Right lobe of liver (tissue), 6 donors: ENCODE measurements at regions not wholly inside any gene's neighbourhood (a gene's known extent, or its start where the extent isn't known, plus 50 kb on each side); places are given as distances from the start of the nearest gene placed in this dataset.
"Not testable (repeated sequence)": the region's sequence is repeated elsewhere in the genome, so short reads cannot be mapped to it uniquely, and the experiment has no call there.

ENCODE experiments used
- ATAC-seq, 4 donors: fragments of 200-7000 bp; cut with Tn5 transposase; one replicate each; pipeline ENCODE4 v1.9.1; 2020; ENCODE audit warnings: mild to moderate bottlenecking in 4 of 4, moderate library complexity in 4 of 4
- DNase-seq, 3 donors: peaks; one replicate each; pipeline ENCODE4 v3.0.0-alpha.2; 2020
- H3K27ac ChIP-seq, 3 donors: fragments of 200-600 bp; one replicate each; pipeline ENCODE4 v1.8.0; 2022
- H3K27me3 ChIP-seq, 2 donors: fragments of 200-600 bp; one replicate each; pipeline ENCODE4 v1.8.0; 2022
- H3K36me3 ChIP-seq, 4 donors: fragments of 200-600 bp; sonication (generic) in 1 of 4; one replicate each; pipeline versions ENCODE4 v1.5.1 to v1.8.0; 2017 to 2022; ENCODE audit warnings: control low read depth in 1 of 4
- H3K4me1 ChIP-seq, 4 donors: fragments of 200-600 bp; sonication (generic) in 1 of 4; one replicate each; pipeline versions ENCODE4 v1.5.1 to v1.8.0; 2017 to 2022; ENCODE audit warnings: control low read depth in 1 of 4
- H3K4me3 ChIP-seq, 3 donors: fragments of 200-600 bp; one replicate each; pipeline ENCODE4 v1.8.0; 2022
- H3K9me3 ChIP-seq, 4 donors: fragments of 200-600 bp; sonication (generic) in 1 of 4; one replicate each; pipeline versions ENCODE4 v1.5.1 to v1.8.0; 2017 to 2022; ENCODE audit warnings: control low read depth in 1 of 4
- WGBS: methylation state at CpG from one replicate; pipeline ENCODE4 v1.1.6; 2018; ENCODE audit warnings: low coverage, low lambda C conversion rate; ENCODE audit not compliant: insufficient coverage; ENCODE audit errors: missing lambda C conversion rate; 5-methylcytosine and 5-hydroxymethylcytosine counted together
- intact Hi-C, 2 donors: fragments of 100-400 bp; cut with DNase I; formaldehyde crosslinking; loops; one replicate each; pipeline versions ENCODE4 v1.11.2 to v1.14.1; 2022
- donor health status: DM: no; HTN: yes; CAD: no.
- donor health status: DM: no; HTN: no; CAD: no.
- donor health status: DM: no; HTN: no; CAD: no.
- donor health status: DM: no; HTN: yes; CAD: no.
- donor health status: DM: no; HTN: yes; CAD: no.

GRCh38 chr15:21096599-21096998 lies 230.5 kb upstream of the POTEB2 start:
- ATAC-seq, H3K27ac ChIP-seq, H3K36me3 ChIP-seq, H3K4me3 ChIP-seq, intact Hi-C loops, H3K4me1 ChIP-seq, DNase-seq, H3K27me3 ChIP-seq, H3K9me3 ChIP-seq: not testable (repeated sequence)
- no CpG with 5 or more reads among the region's 2 CpGs for WGBS

GRCh38 chr15:21079544-21079943 lies 213.4 kb upstream of the POTEB2 start:
- intact Hi-C loops, H3K36me3 ChIP-seq, H3K27ac ChIP-seq, H3K27me3 ChIP-seq, H3K4me3 ChIP-seq, H3K4me1 ChIP-seq, DNase-seq, H3K9me3 ChIP-seq: not testable (repeated sequence)
- peak in 2 of 4 donors; percentile 18 to 31 for ATAC-seq
- WGBS: no CpG with 5 or more reads among the region's 9 CpGs

GRCh38 chr15:21068917-21069316 lies 202.8 kb upstream of the POTEB2 start:
- H3K9me3 ChIP-seq, H3K27me3 ChIP-seq, intact Hi-C loops, ATAC-seq, H3K4me3 ChIP-seq, H3K27ac ChIP-seq, H3K36me3 ChIP-seq, H3K4me1 ChIP-seq, DNase-seq: not testable (repeated sequence)
- no CpG with 5 or more reads among the region's 7 CpGs for WGBS

- intact Hi-C loops, H3K9me3 ChIP-seq, H3K27me3 ChIP-seq, H3K4me3 ChIP-seq, H3K36me3 ChIP-seq, DNase-seq, H3K4me1 ChIP-seq, H3K27ac ChIP-seq: not testable (repeated sequence)
- 33% methylated on average over 3 of the region's 6 CpGs for WGBS
- ATAC-seq: peak in 1 of 4 donors; percentile 41
Measured at GRCh38 chr15:21063512-21063911, 197.4 kb upstream of the POTEB2 start.

GRCh38 chr15:21062619-21063163 lies 196.6 kb upstream of the POTEB2 start:
- H3K4me1 ChIP-seq, H3K27me3 ChIP-seq, H3K27ac ChIP-seq, DNase-seq, H3K9me3 ChIP-seq, H3K4me3 ChIP-seq, H3K36me3 ChIP-seq, intact Hi-C loops: not testable (repeated sequence)
- ATAC-seq: peak in 1 of 4 donors; percentile 36
- no CpG with 5 or more reads among the region's 6 CpGs for WGBS

- H3K4me1 ChIP-seq, H3K27me3 ChIP-seq, DNase-seq, H3K4me3 ChIP-seq, ATAC-seq, H3K36me3 ChIP-seq, H3K9me3 ChIP-seq, H3K27ac ChIP-seq, intact Hi-C loops: not testable (repeated sequence)
- WGBS: no CpG with 5 or more reads among the region's 5 CpGs
Measured at GRCh38 chr15:21051866-21052265, 185.8 kb upstream of the POTEB2 start.

- H3K27me3 ChIP-seq, H3K9me3 ChIP-seq, intact Hi-C loops, H3K4me3 ChIP-seq, H3K27ac ChIP-seq, H3K36me3 ChIP-seq, DNase-seq, H3K4me1 ChIP-seq: not testable (repeated sequence)
- no CpG with 5 or more reads among the region's 2 CpGs for WGBS
- peak in 1 of 4 donors; percentile 55 for ATAC-seq
Measured at GRCh38 chr15:21031703-21032102, 165.6 kb upstream of the POTEB2 start.

GRCh38 chr15:21029001-21029400 lies 162.9 kb upstream of the POTEB2 start:
- H3K27ac ChIP-seq, DNase-seq, intact Hi-C loops, H3K27me3 ChIP-seq, ATAC-seq, H3K9me3 ChIP-seq, H3K4me3 ChIP-seq, H3K36me3 ChIP-seq, H3K4me1 ChIP-seq: not testable (repeated sequence)
- WGBS: no CpG with 5 or more reads among the region's 6 CpGs

- H3K9me3 ChIP-seq, intact Hi-C loops, H3K27me3 ChIP-seq, H3K27ac ChIP-seq, H3K4me1 ChIP-seq, H3K36me3 ChIP-seq, H3K4me3 ChIP-seq, DNase-seq: not testable (repeated sequence)
- no CpG with 5 or more reads among the region's 9 CpGs for WGBS
- peak in 2 of 4 donors; percentile 53 to 85 for ATAC-seq
Measured at GRCh38 chr15:21027942-21028341, 161.8 kb upstream of the POTEB2 start.

GRCh38 chr15:21026848-21027247 lies 160.7 kb upstream of the POTEB2 start:
- H3K4me1 ChIP-seq, H3K27me3 ChIP-seq, H3K36me3 ChIP-seq, H3K9me3 ChIP-seq, intact Hi-C loops, H3K27ac ChIP-seq, ATAC-seq, H3K4me3 ChIP-seq: not testable (repeated sequence)
- no CpG with 5 or more reads among the region's 12 CpGs for WGBS
- DNase-seq: peak in 1 of 3 donors; percentile 11

GRCh38 chr15:21024235-21024987 lies 158.3 kb upstream of the POTEB2 start:
- 82% methylated on average over 4 of the region's 18 CpGs for WGBS
- ATAC-seq: peak in 1 of 4 donors; percentile 16
- peak in 1 of 3 donors; percentile 14 for DNase-seq

GRCh38 chr15:21018176-21018575 lies 152.1 kb upstream of the POTEB2 start:
- intact Hi-C loops, H3K4me3 ChIP-seq, H3K36me3 ChIP-seq, H3K27ac ChIP-seq, H3K27me3 ChIP-seq, DNase-seq, H3K4me1 ChIP-seq, H3K9me3 ChIP-seq, ATAC-seq: not testable (repeated sequence)
- no CpG with 5 or more reads among the region's 11 CpGs for WGBS

More at GRCh38 chr15:21024235-21024987, 158.3 kb upstream of the POTEB2 start:
- H3K27ac ChIP-seq, H3K4me3 ChIP-seq, H3K4me1 ChIP-seq, H3K9me3 ChIP-seq, H3K36me3 ChIP-seq, H3K27me3 ChIP-seq, intact Hi-C loops: not testable (repeated sequence)
